Adrenal gland (tissue), 9 donors: ENCODE measurements at regions not wholly inside any gene's neighbourhood (a gene's known extent, or its start where the extent isn't known, plus 50 kb on each side); places are given as distances from the start of the nearest gene placed in this dataset.

Source experiments
- DNase-seq, 7 donors: peaks; one replicate each; pipeline ENCODE4 v3.0.0-alpha.2; 2019 to 2020
- H3K27ac ChIP-seq, 5 donors: fragments of 200-600 bp; sonication (generic) in 4 of 5; 1 replicate in 3 of 5; 2 replicates in 2 of 5; pipeline versions ENCODE4 v1.5.1 to v1.8.0; 2016 to 2020; ENCODE audit warnings: mild to moderate bottlenecking in 1 of 5
- H3K27me3 ChIP-seq: fragments of 200-600 bp; 2 replicates; pipeline ENCODE4 v1.8.0; 2021
- H3K36me3 ChIP-seq, 2 donors: fragments of 200-600 bp; replicated peaks in 1 of 2; 1 replicate in 1 of 2; 2 replicates in 1 of 2; pipeline versions ENCODE4 v1.5.1 to v1.8.0; 2018 to 2022
- H3K4me1 ChIP-seq, 2 donors: fragments of 200-600 bp; replicated peaks in 1 of 2; 1 replicate in 1 of 2; 2 replicates in 1 of 2; pipeline versions ENCODE4 v1.5.1 to v1.8.0; 2018 to 2021
- H3K4me3 ChIP-seq, 4 donors: fragments of 200-600 bp; sonication (generic) in 3 of 4; one replicate each; pipeline ENCODE4 v1.5.1; 2016 to 2018
- H3K9me3 ChIP-seq, 3 donors: fragments of 200-600 bp; sonication (generic) in 1 of 3; replicated peaks in 1 of 3; 1 replicate in 2 of 3; 2 replicates in 1 of 3; pipeline versions ENCODE4 v1.5.1 to v1.8.0; 2016 to 2021
- POLR2A ChIP-seq, 2 donors: fragments of 450-650 bp; IDR thresholded peaks; one replicate each; pipeline ENCODE4 v1.6.1; 2017; ENCODE audit warnings: antibody characterized with exemption in 2 of 2, mild to moderate bottlenecking in 2 of 2, moderate library complexity in 1 of 2
- WGBS, 4 donors: extraction: QIAGEN DNeasy Blood & Tissue Kit in 2 of 4; methylation state at CpG; one replicate each; pipeline versions ENCODE4 v1.1.5 to v1.1.7; 2013 to 2017; 5-methylcytosine and 5-hydroxymethylcytosine counted together
- intact Hi-C, 2 donors: fragments of 100-400 bp; cut with DNase I; formaldehyde crosslinking; loops; one replicate each; pipeline versions ENCODE4 v1.14.1 to v1.15.0; 2022 to 2023
- TF ChIP-seq, protein P1 (sequence below), 6 experiments: fragments of 450-650 bp in 4 of 6; fragments of 200-600 bp in 2 of 6; sonication (generic) in 1 of 6; IDR thresholded peaks; 1 replicate in 5 of 6; 2 replicates in 1 of 6; pipeline versions ENCODE4 v1.5.1 to v1.8.0; 2016 to 2021; ENCODE audit warnings: antibody characterized with exemption in 6 of 6, mild to moderate bottlenecking in 2 of 6, moderate library complexity in 1 of 6
- donor health status: healthy with polysubstance abuse.
- donor health status: Bipolar disorder and iron deficiency.
- donor health status: DM: yes; HTN: yes; CAD: no.
- donor health status: DM: no; HTN: no; CAD: no.
- donor health status: DM: no; HTN: no; CAD: no.

DNA sequence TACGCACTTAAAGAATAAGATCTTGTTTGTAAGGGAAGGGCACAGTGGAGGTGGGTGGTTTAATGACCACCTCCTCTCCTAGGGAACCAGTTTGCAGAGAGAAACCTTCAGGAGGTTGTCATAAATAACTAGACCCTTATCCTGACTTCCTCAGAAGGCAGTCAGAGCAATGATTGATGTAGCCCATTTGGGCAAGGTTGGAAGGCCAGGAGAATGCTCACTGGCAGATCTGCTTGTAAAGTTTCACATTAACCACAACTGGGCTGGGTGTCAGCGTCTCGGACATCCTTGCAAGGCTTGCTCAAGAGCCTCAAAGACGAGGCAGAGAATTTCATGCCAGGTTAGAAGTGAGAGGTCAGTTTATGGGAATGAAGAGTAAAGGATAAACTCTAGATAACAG, 87.6 kb upstream of the TRABD2B start:
- WGBS, 4 donors: 55 to 73% (median 60%) methylated on average over 4 of the region's 4 CpGs

DNA sequence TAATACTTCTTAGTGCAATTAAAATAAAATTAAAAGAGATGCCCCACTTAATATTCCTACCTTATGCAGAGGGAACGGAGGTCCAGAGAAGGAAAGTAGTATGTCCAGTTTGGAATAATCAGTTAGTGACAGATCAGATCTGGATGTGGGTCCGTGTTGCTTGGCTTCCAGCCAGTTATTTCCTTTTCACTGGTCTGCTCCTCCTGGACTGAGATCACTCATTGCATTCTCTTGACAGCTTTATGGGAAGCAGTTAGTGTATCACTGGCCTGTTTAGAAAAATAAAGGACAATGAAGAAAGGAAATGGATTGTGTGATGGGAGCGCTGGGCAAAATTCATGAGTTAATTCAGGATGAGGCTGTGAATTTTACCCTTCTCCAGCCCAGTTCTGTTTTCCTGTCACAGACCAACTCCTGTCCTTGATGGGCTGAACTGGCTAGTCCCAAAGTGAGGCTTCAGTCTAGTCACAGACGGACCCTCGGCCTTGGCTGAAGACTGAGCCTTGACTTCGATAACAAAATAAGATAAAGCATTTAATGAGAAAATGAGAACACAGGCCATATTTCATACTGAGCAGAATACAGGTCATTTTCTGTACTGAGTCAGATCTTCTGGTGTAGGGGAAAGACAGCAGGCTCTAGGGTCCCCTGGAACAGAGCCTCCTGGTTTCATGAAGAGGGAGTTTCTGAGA, 85.2 kb upstream of the TRABD2B start:
- no peaks in the 10 kb centered on the region for H3K9me3 ChIP-seq
- H3K27ac ChIP-seq: no peak overlapping the region
- intact Hi-C loops: no loop called here
- H3K27me3 ChIP-seq: no peaks in the 10 kb centered on the region
- 16 to 35% (median 23%) methylated on average over 6 of the region's 6 CpGs for WGBS, 4 donors
- TF ChIP-seq POLR2A (IDR thresholded peaks at IDR 0.05): no peak
- TF ChIP-seq, protein P1, sequence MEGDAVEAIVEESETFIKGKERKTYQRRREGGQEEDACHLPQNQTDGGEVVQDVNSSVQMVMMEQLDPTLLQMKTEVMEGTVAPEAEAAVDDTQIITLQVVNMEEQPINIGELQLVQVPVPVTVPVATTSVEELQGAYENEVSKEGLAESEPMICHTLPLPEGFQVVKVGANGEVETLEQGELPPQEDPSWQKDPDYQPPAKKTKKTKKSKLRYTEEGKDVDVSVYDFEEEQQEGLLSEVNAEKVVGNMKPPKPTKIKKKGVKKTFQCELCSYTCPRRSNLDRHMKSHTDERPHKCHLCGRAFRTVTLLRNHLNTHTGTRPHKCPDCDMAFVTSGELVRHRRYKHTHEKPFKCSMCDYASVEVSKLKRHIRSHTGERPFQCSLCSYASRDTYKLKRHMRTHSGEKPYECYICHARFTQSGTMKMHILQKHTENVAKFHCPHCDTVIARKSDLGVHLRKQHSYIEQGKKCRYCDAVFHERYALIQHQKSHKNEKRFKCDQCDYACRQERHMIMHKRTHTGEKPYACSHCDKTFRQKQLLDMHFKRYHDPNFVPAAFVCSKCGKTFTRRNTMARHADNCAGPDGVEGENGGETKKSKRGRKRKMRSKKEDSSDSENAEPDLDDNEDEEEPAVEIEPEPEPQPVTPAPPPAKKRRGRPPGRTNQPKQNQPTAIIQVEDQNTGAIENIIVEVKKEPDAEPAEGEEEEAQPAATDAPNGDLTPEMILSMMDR (IDR thresholded peaks at IDR 0.05): no peak
- peaks cover 8 to 13% of the 10 kb centered on the region in 2 donors for H3K4me1 ChIP-seq
- no peaks in the 10 kb centered on the region for H3K36me3 ChIP-seq
- DNase-seq: peak in 6 of 7 donors; percentile 38 to 76 (median 53)
- no peak overlapping the region for H3K4me3 ChIP-seq

More for the DNA sequence above, 87.6 kb upstream of the TRABD2B start:
- Histone ChIP-seq H3K36me3 (no peaks in the 10 kb centered on the region), H3K27me3 (no peaks in the 10 kb centered on the region), H3K4me1 (peaks cover 8 to 13% of the 10 kb centered on the region in 2 donors), H3K27ac (no peak overlapping the region), H3K9me3 (no peaks in the 10 kb centered on the region), H3K4me3 (no peak overlapping the region)
- DNase-seq: no peak
- intact Hi-C loops: no loop called here
- no peak for TF ChIP-seq POLR2A (IDR thresholded peaks at IDR 0.05)
- TF ChIP-seq, protein P1 (IDR thresholded peaks at IDR 0.05): no peak

DNA sequence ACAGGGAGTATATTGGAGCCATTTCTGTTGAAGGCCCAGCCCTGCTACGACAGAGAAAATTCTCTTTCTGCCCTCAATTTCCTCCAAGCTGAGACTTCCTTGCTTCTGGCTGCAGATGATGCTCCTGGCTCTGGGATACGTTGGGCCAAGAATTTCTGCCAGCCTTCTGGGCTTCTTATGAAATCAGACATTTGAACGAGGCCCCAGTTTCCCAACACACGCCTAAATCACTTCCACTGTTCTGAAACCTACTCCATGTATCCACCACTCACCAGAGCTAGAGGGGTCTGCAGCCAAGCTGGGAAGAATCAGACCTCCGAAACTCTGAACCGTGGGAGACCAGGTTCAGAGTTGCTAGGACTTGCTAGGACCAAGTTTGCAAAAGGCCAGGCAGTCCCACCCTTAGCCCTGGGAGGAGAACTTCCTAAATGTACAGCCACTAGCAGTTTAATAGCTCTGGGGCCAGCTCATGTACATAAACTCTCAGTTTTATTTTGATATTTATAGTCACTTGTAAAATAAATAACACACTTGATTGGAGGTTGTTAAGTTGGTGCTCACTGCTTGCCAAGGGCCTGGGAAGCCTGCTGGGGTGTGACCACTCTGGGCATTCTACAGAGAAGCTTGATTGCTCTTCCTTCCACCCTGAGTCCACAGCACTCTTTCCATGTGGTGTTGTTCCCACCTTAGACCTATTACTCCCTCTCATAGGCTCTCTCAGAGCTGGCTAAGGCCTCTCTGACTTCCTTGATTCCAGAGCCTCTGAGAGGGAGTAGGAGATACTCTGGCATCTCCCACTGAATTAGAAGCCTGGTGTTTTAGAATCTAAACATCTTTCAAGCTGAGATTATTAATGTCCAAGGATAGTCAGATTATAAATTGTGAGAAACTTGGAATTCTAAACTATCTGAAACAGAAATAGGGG, 83.4 kb upstream of the TRABD2B start:
- Histone ChIP-seq H3K27ac (no peak overlapping the region), H3K27me3 (no peaks in the 10 kb centered on the region), H3K4me1 (peaks cover 8 to 13% of the 10 kb centered on the region in 2 donors), H3K4me3 (no peak overlapping the region), H3K9me3 (no peaks in the 10 kb centered on the region), H3K36me3 (no peaks in the 10 kb centered on the region)
- no peak for DNase-seq
- WGBS, 4 donors: 84 to 94% (median 92%) methylated on average over 6 of the region's 6 CpGs
- intact Hi-C loops: no loop called here
- no peak for TF ChIP-seq POLR2A (IDR thresholded peaks at IDR 0.05)
- TF ChIP-seq, protein P1 (IDR thresholded peaks at IDR 0.05): no peak

DNA sequence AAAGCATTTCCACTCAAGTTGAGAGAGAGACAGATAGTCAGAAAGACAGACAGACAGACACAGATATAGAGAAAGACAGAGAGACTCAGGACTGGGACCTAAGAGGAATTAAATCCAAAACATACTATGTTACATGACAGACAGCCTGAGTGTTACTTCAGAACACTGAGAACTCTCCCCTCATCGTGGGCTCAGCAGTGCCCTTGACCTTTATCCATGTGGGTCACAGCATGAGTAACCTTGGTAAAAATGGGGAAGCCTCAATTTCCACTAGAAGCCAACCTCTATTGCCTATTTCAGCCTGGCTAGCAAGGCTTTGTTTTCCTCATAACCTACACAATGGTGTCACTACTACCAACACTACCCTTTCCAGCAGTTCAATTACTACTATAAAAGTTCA, 81.9 kb upstream of the TRABD2B start:
- DNase-seq: no peak
- 26 to 47% (median 37%) methylated on average over 1 of the region's 1 CpG for WGBS, 4 donors
- no peak overlapping the region for H3K27ac ChIP-seq
- intact Hi-C loops: no loop called here
- H3K27me3 ChIP-seq: no peaks in the 10 kb centered on the region
- TF ChIP-seq, protein P1 (IDR thresholded peaks at IDR 0.05): no peak
- TF ChIP-seq POLR2A (IDR thresholded peaks at IDR 0.05): no peak
- no peak overlapping the region for H3K4me3 ChIP-seq
- no peaks in the 10 kb centered on the region for H3K9me3 ChIP-seq
- peaks cover 8 to 16% of the 10 kb centered on the region in 2 donors for H3K4me1 ChIP-seq
- no peaks in the 10 kb centered on the region for H3K36me3 ChIP-seq
